NT2/D1 (cell line): ENCODE measurements at regions not wholly inside any gene's neighbourhood (a gene's known extent, or its start where the extent isn't known, plus 50 kb on each side); places are given as distances from the start of the nearest gene placed in this dataset.

ENCODE experiments used
- YY1 ChIP-seq: IDR thresholded peaks from 2 replicates; pipeline ENCODE4 v1.6.1; 2011; ENCODE audit not compliant: insufficient read length, insufficient read depth
- ZNF274 ChIP-seq: IDR thresholded peaks from 2 replicates; pipeline ENCODE4 v1.6.1; 2011; ENCODE audit warnings: mild to moderate bottlenecking, low read depth, low read length

- TF ChIP-seq ZNF274 (no peak), YY1 (no peak)
Observed at GRCh38 chr6:16979677-16980370, 122.0 kb upstream of the STMND1 start.
